H1 (cell line): ENCODE measurements at regions not wholly inside any gene's neighbourhood (a gene's known extent, or its start where the extent isn't known, plus 50 kb on each side); places are given as distances from the start of the nearest gene placed in this dataset.

Experiments
- CHD7 ChIP-seq: fragments of 300-600 bp; sonication (generic); IDR thresholded peaks from 2 replicates; pipeline ENCODE4 v1.7.1; 2012; ENCODE audit warnings: low read length, moderate library complexity, mild to moderate bottlenecking, inconsistent platforms; ENCODE audit not compliant: insufficient replicate concordance

GRCh38 chr15:24224161-24224560 lies 451.4 kb upstream of the NPAP1 start (continued):
- no peak for TF ChIP-seq CHD7
- TF ChIP-seq, all 59 proteins: peak for 0
